ENCODE measurements at regions not wholly inside any gene's neighbourhood (a gene's known extent, or its start where the extent isn't known, plus 50 kb on each side); places are given as distances from the start of the nearest gene placed in this dataset.
"Not testable (repeated sequence)": the region's sequence is repeated elsewhere in the genome, so short reads cannot be mapped to it uniquely, and the experiment has no call there.

DNA sequence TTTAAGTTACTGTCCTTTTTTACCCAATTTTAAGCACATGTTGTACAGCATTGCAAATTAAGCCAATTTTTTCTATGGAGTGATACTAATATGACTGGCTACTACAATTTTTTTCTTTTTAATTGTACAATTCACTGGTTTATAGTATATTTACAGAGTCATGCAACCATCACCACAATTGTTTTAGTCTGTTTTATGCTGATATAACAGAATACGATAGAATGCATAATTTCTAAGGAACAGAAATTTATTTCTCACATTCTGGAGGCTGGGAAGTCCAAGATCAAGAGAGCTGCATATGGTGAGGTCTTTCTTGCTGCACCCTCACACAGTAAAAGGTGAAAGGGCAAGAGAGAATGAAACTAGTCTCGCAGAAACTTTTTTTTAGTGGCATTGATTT is 125.3 kb downstream of the GLUD2 start:
- no peak for DNase-seq

DNA sequence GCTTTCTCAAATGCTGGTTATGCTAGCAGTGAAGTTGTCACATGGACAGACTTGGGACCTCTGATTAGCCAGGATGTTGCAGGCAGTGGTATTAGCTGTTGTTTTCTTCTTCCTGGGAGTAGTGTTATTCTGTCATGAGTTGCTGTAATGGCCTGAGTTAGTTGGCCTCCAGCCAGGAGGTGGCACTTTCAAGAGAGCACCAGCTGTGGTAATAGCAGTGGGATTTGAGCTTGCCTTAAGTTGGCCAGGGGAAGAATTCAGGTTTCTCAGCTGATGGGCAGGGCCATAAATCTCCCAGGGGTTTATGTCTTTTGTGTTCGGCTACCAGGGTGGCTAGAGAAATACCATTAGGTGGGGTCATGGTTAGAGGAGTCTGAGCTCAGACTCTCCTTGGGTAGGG is 132.6 kb downstream of the GLUD2 start:
- no peak for DNase-seq

DNA sequence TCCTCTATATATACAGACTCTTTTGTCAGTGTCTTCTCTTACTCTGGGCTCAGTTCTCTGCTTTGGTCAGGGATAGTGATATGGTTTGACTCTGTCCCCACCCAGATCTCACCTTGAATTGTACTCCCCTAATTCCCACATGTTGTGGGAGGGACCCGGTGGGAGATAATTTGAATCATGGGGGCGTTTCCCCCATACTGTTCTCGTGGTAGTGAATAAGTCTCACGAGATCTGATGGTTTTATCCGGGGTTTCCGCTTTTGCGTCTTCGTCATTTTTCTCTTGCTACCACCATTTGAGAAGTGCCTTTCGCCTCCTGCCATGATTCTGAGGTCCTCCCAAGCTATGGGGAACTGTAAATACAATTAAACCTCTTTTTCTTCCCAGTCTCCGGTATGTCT is 144.4 kb downstream of the GLUD2 start:
- no peak for DNase-seq

DNA sequence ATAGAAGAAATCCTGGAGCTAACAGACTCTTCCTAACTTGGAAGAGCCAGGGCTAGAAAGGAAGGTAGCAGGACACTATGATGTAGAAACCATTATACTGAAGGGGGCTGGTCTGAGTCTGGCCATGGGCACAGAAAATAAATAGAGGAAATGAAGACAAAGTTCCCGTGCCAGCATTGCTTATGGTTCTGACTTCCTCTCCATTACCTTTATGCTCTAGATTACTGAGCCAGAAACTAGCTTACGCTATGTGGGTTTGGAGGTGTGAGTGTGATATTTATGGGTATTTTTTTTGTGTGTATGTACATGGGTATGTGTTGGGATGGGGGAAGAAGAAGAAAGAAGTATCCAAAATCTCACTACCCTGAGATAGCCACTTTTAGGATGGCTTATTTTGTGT is 148.3 kb downstream of the GLUD2 start:
- DNase-seq: no peak

DNA sequence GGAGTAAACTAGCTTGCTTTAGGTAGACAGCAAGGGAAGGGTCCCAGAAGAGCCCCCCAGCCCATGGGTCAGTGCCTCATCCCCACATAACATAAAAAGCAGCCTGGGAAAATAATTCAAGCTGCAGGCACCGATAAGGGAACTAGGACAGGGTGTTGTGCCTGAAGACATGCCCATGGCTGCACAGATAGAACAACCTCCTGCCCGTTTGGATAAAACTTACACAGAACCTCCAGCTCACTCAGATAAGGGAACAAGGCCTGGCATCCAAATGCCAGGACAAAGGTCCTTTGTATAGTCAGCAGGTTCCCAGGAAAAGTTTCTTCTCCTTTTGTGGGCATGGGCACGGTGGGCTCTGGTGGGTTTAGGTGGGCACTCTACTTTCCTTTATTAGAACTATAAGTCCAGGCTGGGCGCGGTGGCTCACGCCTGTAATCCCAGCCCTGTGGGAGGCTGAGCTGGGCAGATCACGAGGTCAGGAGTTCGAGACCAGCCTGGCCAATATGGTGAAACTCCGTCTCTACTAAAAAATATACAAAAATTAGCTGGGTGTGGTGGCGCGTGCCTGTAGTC is 149.5 kb downstream of the GLUD2 start:
- not testable (repeated sequence) for DNase-seq

DNA sequence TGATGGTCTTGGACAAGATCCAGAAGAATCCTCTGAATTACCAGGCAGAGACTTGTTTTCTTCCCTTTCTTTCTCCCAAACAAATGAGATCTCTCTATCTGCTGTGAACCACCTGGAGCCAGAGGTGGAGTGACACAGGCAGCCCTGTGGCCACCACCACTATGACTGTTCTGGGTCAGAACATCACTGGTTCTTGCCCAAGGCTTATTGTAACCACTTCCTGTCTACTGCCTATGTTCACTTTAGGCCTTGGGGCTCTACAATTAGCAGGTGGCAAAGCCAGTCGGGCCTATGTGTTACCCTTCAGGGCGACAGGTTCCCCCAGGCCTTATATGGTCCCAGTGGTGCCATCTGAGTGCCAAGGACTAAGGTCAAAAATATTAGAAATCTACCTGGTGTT is 161.2 kb downstream of the GLUD2 start:
- DNase-seq: no peak

DNA sequence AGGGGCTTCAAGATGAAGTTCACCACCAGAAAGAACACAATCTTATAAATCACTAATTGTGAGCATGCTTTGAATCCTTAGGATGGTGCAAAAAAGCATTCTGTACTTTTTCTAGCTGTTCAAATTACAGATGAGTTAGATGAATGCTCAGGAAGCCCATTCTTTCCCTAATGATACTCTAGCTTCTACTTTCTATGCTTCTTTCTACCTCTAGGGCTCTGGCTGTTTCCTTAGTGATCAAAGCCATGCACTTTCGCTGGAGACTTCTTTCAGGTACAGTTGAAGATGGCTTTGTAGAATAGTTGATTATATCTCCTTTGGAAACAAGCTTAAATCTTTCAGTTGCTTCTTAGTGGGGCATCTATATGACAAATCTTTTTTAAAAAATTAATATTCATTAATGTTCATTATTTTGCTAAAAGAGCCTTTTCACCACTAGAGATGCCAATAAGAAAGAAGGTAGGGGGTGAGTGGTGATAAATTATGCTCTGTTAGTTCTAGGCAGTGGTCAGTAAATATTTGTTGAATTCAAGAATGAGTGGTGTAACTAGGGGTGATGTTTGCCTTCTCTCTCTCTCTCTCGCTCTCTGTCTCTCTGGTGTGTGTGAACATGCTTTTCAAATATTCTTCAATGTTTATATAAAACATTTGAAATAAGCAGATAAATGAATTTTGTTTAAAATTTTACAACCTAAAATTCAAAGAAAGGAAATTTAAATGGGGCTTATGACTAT is 169.4 kb downstream of the GLUD2 start:
- DNase-seq: no peak

DNA sequence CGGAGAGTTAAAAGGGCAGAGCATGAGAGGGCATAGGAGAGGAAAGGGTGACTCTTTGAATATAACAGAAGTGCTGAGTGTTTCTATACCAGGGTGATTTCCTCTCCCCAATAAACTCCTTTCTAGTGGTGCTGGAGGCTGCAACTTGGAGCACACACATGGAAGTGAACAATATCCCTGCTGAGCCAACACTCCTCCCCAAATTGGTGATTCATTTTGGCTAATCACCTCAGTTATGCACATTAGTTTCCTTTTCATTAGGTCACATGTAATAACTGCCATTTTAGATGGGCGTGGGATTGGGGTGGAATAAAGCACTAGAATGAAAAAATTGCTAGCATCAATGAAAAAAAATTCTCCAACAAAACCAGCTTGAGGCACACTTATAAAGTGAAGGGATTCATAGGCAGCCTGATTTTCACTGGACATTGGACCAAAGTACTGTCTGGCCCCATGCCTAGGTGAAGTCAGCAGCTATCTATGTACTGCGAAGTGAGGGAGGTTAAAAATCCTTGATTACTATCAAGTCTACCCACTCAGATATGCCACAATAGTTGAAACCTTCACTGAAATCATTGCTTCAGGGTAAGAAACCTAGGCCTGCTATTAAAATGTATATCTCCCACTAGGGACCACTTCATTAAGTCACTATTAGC is 174.0 kb downstream of the GLUD2 start:
- DNase-seq: no peak

DNA sequence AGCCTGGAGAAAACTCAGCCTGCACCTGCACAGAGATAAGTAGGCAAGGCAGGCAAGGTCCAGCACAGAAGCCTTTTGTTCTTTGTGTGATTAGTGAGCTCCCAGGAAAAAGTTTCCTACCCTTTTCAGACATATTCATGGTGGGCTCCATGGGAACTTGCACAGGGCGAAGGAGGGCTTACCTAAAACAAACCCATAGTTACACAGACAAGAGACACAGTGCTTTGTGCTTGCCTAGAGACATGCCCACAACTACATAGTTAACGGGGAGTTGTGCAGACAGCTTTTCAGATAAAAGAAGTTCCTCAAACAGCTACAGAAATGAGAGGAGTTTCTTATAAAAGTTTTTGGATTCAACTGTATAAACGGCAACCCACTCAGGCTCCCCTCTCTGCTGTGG is 180.5 kb downstream of the GLUD2 start:
- no peak for DNase-seq

DNA sequence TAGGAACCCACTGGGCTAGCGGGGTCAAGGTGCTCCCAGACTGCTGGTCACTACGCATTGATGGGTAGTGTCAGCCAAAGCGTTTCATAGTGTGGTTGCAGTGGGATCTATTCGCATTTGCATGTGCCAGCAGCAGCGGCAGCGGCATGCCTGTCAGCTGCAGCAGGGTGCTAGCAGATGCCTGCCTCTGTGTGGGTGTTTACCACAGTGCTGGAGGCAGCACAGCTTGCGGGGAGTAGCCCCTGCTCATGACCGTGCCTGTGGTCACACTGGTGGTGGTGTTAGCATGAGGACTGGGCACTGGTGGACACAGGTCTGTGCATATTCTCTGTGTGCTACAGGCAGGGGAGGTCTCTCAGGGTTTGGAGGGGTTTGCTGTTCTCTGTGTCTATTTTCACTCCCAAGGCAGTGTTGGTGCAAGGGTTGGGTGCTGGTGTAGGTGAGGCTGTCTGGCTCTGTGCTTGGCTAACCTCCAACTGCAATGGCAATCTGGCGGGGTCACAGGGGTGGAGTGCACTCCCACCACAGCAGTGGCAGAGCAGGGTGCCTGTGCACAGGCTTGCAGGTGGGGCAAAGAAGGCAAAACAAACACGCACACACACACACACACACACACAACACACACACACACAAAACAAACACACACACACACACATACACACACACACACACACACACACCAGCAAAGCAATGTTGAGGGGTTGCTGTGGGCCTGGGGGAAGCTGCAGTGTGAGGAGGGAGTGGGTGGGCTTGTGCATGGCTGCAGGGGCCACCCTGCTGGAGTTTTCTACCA is 184.4 kb downstream of the GLUD2 start:
- no peak for DNase-seq

DNA sequence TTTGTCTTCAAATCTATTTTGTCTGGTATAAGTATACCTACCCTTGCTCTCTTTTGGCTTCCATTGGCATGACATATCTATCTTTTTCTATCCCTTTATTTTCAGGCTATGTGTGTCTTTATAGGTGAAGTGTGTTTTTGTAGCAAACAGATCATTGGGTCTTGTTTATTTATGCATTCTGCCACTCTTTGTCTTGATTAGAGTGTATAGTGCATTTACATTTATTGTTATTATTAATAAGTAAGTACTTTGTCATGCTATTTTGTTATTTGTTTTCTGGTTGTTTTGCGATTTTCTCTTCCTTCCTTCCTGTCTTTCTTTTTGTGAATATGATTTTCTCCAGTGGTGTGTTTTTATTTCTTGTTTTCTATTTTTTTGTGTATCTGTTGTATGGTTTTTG is 188.6 kb downstream of the GLUD2 start:
- no peak for DNase-seq

DNA sequence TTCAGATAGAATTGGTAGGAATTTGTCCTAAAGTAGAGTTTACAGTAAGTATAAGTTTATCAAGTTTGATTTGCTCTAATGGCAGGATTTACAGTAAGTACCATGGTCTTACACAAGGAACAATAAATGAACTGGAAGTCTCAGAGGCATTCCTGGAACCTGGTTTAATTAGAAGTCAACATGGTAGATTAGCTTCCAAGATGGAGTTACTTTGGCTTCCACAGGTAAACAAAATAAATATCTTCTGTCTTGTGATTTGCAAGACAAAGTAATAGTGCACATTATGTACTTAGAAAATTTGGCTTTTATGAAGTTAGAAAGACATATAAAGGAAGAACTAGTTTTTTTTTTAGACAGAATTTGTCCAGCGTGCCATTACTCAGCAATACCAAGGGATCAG is 190.7 kb downstream of the GLUD2 start:
- DNase-seq: no peak

DNA sequence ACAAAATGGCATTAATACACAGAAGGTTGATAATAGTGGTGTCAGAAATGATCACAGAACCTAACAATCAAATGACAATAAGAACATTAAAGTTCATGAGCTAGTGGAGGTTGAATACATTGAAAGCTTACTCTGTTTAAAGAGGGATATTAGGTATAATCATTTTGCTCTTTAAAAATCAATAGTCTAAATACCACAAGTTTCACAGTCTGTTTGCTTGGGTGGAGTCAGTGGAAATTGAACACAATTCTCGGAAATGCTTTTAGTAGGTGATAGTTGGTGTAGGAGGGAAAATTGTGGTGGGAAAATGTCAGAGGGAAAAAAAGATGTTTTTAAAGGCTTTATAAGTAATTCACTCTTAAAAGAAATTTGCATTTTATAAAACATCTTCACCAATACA is 197.1 kb downstream of the GLUD2 start:
- no peak for DNase-seq

DNA sequence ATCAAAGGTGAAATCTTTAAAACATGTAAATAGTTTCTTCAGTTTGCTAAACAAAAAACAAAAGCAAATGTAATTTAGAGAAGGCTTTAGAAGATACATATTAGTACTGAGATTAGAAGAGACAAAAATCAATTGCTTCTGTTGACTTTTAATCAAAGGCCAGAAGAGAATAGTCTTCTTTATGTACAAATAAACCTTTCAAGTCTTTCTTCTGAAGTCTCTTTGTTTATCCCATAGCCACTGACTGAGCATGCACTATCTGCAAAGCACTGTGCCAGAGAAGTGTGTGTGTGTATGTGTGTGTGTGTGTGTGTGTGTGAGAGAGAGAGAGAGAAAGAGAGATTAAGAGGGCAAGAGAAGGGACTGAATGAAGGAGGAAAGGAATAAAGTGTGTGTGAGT is 198.4 kb downstream of the GLUD2 start:
- DNase-seq: no peak

DNA sequence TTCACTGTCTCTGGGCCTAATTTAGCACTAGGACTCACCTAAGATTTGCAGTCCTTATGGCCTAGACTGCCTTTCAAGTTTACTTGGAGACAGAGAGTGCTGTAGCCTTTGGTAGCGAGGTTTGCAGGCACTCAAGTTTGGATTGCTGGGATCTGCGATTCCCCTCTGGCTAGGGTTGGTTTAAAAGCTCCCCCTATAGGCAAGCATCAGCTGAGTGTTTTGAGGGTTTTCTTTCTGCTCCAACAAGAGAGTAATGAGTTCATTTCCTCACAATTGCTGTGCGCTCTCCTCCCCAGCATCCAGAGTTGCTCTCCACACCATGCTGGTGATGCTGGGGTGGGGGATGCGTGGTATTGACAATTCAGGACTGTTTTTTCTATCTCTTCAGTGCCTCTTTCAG is 206.9 kb downstream of the GLUD2 start:
- no peak for DNase-seq

DNA sequence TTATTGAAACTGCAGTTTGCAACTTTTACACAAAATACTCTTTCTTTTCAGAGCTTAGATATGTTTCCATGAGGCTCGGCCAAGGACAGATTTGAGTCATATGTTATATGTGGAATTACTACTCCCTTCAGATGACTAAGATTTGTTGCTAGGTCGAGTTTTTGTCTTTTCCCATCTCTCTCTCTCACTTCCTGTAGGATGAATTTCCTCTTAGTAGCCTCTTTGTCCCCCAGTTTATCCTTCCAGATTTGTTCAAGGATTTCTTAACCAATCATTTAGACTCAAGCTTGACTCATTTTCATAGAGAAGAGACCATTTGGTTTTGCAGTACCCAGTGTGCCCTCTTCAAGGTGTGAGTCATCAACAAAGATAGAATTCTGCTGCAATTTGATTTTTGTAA is 209.2 kb downstream of the GLUD2 start:
- DNase-seq: no peak

DNA sequence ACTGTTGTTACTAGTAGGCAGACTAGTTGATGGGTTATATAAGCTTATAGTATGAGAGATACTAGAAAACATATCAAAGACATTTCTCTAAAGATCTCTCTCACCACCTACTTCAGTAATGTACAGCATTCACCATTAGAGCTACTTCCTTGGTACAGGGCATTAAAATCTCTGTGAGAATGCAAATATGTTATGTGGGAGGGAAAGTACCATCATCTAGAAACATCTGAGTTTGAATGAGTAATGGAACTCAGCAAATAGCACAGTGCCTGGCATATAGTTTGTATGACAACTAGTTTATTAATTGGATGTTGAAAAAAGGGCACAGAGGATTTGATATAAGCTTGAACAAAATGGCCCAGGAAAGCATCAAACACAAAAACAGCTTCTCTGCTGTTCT is 211.1 kb downstream of the GLUD2 start:
- no peak for DNase-seq

DNA sequence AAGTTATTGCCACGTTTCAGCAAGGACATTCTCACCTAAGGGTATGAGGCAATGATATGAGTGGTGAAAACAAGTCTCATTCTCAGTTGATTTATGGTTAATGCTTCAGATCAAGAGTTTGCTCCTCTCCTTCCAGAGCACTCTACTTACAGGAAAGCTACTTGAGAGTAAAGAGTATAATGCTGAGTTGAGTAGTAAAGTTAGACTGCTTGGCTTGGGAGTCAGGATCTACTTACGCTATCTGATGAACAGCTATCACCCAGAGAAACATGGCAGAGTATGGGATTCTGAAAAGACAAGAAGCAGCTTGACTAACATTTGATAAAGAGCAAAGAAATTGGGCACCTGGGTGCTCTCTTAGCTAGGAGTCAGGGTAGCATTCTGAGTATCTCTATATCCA is 211.8 kb downstream of the GLUD2 start:
- DNase-seq: no peak

DNA sequence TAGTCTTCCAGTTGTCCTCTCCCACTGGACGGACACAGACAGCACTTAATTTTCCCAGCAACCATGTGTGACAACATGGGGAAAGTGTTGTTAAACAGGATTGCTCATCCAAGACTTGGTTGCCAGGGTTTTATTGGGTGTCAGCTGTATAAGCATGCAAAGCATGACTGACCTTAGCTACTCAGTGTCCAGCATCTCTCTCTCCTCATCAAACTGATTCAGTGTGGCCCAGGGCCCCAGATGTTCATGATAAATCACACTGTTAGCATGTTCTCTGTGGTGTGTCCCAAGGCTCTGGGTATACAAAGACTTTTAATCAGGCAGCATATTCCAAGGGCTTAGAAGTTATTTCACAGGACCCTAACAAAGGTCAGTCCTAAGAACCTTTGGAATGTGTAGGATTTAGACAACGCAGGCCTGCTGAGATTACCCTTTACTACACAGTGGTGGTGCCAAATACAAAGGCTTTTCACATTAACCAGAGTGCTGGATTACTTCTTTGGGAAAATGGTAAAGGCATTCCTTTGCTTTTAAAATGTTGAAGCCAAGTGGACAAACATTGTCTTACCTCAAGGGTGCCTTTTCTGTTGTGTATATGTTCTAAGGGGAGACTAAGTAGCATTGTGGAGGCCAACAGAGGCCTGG is 213.3 kb downstream of the GLUD2 start:
- DNase-seq: no peak

DNA sequence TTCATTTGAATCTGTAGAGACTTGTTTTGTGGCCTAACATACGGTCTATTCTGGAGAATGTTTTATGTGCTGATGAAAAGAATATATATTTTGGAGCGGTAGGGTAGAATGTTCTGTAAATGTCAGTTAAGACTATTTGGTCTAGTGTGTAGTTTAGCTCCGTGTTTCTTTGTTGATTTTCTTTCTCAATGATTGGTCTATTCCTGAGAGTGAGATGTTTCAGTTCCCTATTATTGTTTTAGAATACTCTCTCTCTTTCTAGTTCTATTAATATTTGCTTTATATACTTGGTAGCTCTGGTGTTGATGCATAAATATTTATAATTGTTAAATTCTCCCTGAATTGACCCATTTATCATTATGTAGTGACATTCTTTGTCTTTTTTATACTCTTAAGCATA is 236.5 kb downstream of the GLUD2 start:
- no peak for DNase-seq

DNA sequence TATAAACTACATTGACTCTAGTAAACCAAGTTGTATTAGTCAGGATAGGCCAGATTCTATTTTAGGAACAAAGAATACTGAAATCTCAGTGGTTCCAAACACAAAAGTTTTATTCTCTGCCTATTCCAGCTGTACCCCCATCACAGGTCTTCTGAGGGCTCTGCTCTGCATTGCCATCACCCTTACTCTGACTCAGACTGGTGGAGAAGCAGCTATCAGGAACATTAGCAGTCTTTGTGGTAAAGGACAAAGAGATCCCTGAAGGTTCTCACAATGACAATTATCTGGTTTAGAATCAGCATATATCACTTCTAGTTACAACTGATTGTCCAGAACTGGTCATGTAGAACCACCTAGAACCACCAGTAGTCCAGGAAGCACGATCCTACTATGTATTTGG is 251.1 kb downstream of the GLUD2 start:
- no peak for DNase-seq

DNA sequence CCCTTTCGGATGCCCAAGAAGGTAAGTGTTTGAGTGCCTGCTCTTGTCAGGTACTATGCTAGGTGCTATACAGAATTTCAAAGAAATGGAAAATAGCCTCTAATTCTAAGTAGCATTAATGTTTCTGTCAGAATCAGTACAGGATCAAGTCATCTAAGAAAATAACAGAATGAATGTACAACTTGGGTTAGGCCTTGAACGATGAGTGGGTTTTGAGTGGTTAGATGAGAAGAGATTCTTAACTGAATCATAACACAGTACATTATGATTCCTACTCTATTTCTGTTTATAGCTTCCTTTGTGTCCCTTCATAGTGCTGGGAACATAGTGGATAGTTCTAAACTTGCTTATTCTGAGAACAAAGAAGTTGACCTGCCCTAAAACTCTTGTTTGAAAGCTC is 253.9 kb downstream of the GLUD2 start:
- DNase-seq: no peak

DNA sequence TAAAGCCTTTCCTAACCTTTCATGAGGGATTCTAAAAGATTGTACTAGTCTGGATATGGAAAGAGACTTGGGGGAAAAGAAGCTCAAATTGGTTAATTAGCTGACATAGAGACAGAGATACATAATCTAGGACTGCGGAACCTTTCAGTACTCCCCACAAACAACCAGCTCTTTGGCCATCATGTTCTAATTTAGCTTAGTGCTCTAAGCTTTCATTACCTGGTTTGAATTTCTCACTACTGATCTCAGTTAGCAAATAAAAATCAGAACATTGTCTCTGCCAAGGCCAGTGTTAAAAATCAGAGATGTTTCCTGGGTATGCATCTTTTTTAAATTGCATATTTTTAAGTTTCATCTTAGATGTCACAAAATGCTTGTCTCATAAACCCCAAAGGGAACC is 254.4 kb downstream of the GLUD2 start:
- DNase-seq: no peak
